ENCODE measurements at regions not wholly inside any gene's neighbourhood (a gene's known extent, or its start where the extent isn't known, plus 50 kb on each side); places are given as distances from the start of the nearest gene placed in this dataset.

DNA sequence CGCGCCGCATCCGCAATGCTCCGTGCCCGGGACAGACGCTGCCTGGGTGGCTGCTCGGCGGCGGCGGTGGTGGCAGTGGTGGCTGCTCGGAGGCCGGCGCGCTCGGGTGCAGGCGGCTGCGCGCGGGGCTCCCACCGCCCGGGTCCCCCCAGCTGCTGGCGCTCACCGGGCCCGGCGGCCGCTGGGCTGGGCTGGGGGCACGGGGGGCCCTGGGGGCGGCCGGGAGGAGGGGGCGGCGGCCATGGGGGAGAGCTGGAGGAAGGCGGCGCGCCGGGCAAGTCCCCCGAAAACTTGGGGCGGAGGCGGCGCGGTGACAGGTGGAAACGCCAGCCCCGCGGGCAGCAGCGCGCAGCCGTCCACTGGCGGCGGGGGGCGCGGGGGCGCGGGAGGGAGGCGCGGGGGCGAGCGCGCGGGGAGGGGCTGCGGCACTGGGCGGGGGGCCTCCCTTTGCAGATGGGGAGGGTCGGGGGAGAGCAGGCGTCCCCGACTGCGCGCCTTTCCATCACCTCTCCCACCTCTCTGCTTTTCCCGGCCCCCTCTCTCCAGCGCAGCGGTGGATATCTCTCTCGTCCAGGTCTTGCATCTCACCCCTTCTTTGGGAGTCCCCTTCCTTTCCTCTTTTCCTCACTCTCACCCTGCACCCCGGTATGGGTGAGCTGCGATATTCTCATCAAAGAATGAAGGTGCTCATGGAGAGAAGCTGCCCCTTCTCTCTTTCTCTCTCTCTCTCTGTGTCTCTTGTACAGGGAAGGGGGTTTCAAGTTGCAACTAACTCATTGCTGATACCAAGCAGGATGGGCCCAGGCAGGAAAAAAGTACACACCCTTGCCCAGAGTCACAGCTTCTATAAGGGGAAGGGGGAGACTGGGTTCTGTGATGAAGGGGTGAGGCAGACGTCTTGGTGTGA is 83.7 kb upstream of the DHRSX start:
- no peaks in the 10 kb centered on the region for H3K79me2 ChIP-seq (ENCODE audit: low read length)
- no peak overlapping the region for H3K4me2 ChIP-seq (ENCODE audit: low read depth, low read length, poor library complexity, severe bottlenecking)
- no peaks in the 10 kb centered on the region for H4K20me1 ChIP-seq (ENCODE audit: insufficient read depth, low read depth, low read length)
- no peaks in the 10 kb centered on the region for H3K9me2 ChIP-seq (replicated peaks; ENCODE audit: insufficient read depth, low read length)
- no peak overlapping the region for H3K27ac ChIP-seq (ENCODE audit: low read length)
- no peaks in the 10 kb centered on the region for H3K9me3 ChIP-seq (ENCODE audit: low read length)
- H3K27me3 ChIP-seq (ENCODE audit: low read length): no peaks in the 10 kb centered on the region
- no peak overlapping the region for H3K9ac ChIP-seq (ENCODE audit: low read length)
- H3K4me1 ChIP-seq (ENCODE audit: low read length): no peaks in the 10 kb centered on the region
- no peak overlapping the region for H2AFZ ChIP-seq (ENCODE audit: low read length)
- no peak for DNase-seq
- H3K4me3 ChIP-seq (ENCODE audit: low read length): no peak overlapping the region
- no peaks in the 10 kb centered on the region for H3K36me3 ChIP-seq (ENCODE audit: insufficient read depth, low read length)

GRCh38 chrX:2583194-2584162 is 82.7 kb upstream of the DHRSX start:
- Histone ChIP-seq H3K4me2 (ENCODE audit: low read depth, low read length, poor library complexity, severe bottlenecking) (no peak overlapping the region), H3K9ac (ENCODE audit: low read length) (no peak overlapping the region)

GRCh38 chrX:2582667-2583066 is 81.9 kb upstream of the DHRSX start:
- no peaks in the 10 kb centered on the region for H3K4me1 ChIP-seq (ENCODE audit: low read length)
- no peaks in the 10 kb centered on the region for H3K9me3 ChIP-seq (ENCODE audit: low read length)
- H3K27ac ChIP-seq (ENCODE audit: low read length): no peak overlapping the region
- no peaks in the 10 kb centered on the region for H3K36me3 ChIP-seq (ENCODE audit: insufficient read depth, low read length)
- H3K27me3 ChIP-seq (ENCODE audit: low read length): no peaks in the 10 kb centered on the region
- no peak overlapping the region for H3K4me2 ChIP-seq (ENCODE audit: low read depth, low read length, poor library complexity, severe bottlenecking)
- DNase-seq: no peak
- no peaks in the 10 kb centered on the region for H4K20me1 ChIP-seq (ENCODE audit: insufficient read depth, low read depth, low read length)
- H3K79me2 ChIP-seq (ENCODE audit: low read length): no peaks in the 10 kb centered on the region
- H3K9me2 ChIP-seq (replicated peaks; ENCODE audit: insufficient read depth, low read length): no peaks in the 10 kb centered on the region
- no peak overlapping the region for H3K4me3 ChIP-seq (ENCODE audit: low read length)
- H3K9ac ChIP-seq (ENCODE audit: low read length): no peak overlapping the region
- no peak overlapping the region for H2AFZ ChIP-seq (ENCODE audit: low read length)

More at GRCh38 chrX:2583194-2584162, 82.7 kb upstream of the DHRSX start:
- no peaks in the 10 kb centered on the region for H3K27me3 ChIP-seq (ENCODE audit: low read length)
- no peaks in the 10 kb centered on the region for H3K9me3 ChIP-seq (ENCODE audit: low read length)
- no peak overlapping the region for H3K4me3 ChIP-seq (ENCODE audit: low read length)
- H3K79me2 ChIP-seq (ENCODE audit: low read length): no peaks in the 10 kb centered on the region
- no peaks in the 10 kb centered on the region for H3K9me2 ChIP-seq (replicated peaks; ENCODE audit: insufficient read depth, low read length)
- H3K4me1 ChIP-seq (ENCODE audit: low read length): no peaks in the 10 kb centered on the region
- H3K27ac ChIP-seq (ENCODE audit: low read length): no peak overlapping the region
- H4K20me1 ChIP-seq (ENCODE audit: insufficient read depth, low read depth, low read length): no peaks in the 10 kb centered on the region
- no peak overlapping the region for H2AFZ ChIP-seq (ENCODE audit: low read length)
- H3K36me3 ChIP-seq (ENCODE audit: insufficient read depth, low read length): no peaks in the 10 kb centered on the region
- no peak for DNase-seq

- no peak overlapping the region for H3K27ac ChIP-seq (ENCODE audit: low read length)
- no peak overlapping the region for H3K4me3 ChIP-seq (ENCODE audit: low read length)
- no peak overlapping the region for H3K4me2 ChIP-seq (ENCODE audit: low read depth, low read length, poor library complexity, severe bottlenecking)
- H3K9me3 ChIP-seq (ENCODE audit: low read length): no peaks in the 10 kb centered on the region
- DNase-seq: no peak
- H3K79me2 ChIP-seq (ENCODE audit: low read length): no peaks in the 10 kb centered on the region
- no peak overlapping the region for H2AFZ ChIP-seq (ENCODE audit: low read length)
- H3K36me3 ChIP-seq (ENCODE audit: insufficient read depth, low read length): no peaks in the 10 kb centered on the region
- H3K9me2 ChIP-seq (replicated peaks; ENCODE audit: insufficient read depth, low read length): no peaks in the 10 kb centered on the region
- no peaks in the 10 kb centered on the region for H3K4me1 ChIP-seq (ENCODE audit: low read length)
- no peak overlapping the region for H3K9ac ChIP-seq (ENCODE audit: low read length)
- no peaks in the 10 kb centered on the region for H3K27me3 ChIP-seq (ENCODE audit: low read length)
- no peaks in the 10 kb centered on the region for H4K20me1 ChIP-seq (ENCODE audit: insufficient read depth, low read depth, low read length)
Measured at GRCh38 chrX:2581296-2581695, 80.5 kb upstream of the DHRSX start.

DNA sequence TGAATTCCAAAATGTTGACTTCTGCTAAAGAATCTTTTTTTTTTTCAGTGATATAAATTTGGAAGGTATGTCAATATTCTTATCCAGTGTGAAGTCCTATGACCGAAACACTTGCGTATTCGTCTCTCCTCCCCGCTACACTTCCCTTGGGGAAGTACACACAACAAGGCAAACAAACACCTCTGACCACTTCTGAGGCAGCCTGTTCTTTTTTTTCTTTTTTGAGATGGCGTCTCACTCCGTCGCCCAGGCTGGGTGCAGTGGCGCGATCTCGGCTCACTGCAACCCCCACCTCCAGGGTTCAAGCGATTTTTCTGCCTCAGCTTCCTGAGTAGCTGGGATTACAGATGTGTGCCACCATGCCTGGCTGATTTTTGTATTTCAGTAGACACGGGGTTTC is 78.1 kb upstream of the DHRSX start:
- Histone ChIP-seq H3K9me2 (replicated peaks; ENCODE audit: insufficient read depth, low read length) (no peaks in the 10 kb centered on the region), H3K27me3 (ENCODE audit: low read length) (no peaks in the 10 kb centered on the region), H2AFZ (ENCODE audit: low read length) (no peak overlapping the region), H3K36me3 (ENCODE audit: insufficient read depth, low read length) (no peaks in the 10 kb centered on the region), H3K4me1 (ENCODE audit: low read length) (no peaks in the 10 kb centered on the region), H3K9ac (ENCODE audit: low read length) (no peak overlapping the region), H4K20me1 (ENCODE audit: insufficient read depth, low read depth, low read length) (no peaks in the 10 kb centered on the region), H3K79me2 (ENCODE audit: low read length) (no peaks in the 10 kb centered on the region), H3K4me3 (ENCODE audit: low read length) (no peak overlapping the region), H3K9me3 (ENCODE audit: low read length) (no peaks in the 10 kb centered on the region), H3K4me2 (ENCODE audit: low read depth, low read length, poor library complexity, severe bottlenecking) (no peak overlapping the region), H3K27ac (ENCODE audit: low read length) (no peak overlapping the region)
- no peak for DNase-seq

DNA sequence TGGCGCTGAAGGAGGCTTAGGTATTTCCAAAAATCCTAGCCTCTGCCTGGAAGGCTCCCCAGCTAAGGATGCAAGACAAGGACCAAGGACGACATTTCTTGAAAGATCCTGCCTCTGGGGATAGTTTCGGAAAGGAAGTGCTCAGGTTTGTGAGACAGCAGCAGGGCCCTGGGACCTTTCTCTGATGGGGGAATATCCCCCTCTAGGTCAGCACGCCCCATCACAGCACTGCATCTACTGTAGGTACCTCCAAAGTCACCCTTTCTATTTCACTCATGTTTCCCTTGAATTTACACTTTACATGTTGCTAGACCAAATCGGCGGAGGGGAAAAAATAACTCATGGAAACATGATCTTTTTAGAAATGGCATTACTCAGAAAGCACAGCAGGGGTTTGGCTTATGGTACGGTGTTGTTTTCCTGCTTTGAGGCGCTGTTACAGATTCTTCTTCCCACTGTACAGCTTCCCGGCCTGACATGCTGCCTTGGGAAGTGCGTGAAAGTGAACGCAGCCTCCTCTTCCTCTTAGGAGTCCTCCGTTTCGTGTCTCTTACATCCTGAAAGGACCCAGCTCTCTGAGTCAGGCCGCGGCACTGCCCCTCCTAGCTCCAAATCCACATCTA is 77.2 kb upstream of the DHRSX start:
- Histone ChIP-seq H3K9me2 (replicated peaks; ENCODE audit: insufficient read depth, low read length) (no peaks in the 10 kb centered on the region), H3K9me3 (ENCODE audit: low read length) (no peaks in the 10 kb centered on the region), H3K4me2 (ENCODE audit: low read depth, low read length, poor library complexity, severe bottlenecking) (no peak overlapping the region), H3K4me3 (ENCODE audit: low read length) (no peak overlapping the region), H2AFZ (ENCODE audit: low read length) (no peak overlapping the region), H3K27me3 (ENCODE audit: low read length) (no peaks in the 10 kb centered on the region), H3K4me1 (ENCODE audit: low read length) (no peaks in the 10 kb centered on the region), H3K9ac (ENCODE audit: low read length) (no peak overlapping the region), H3K79me2 (ENCODE audit: low read length) (no peaks in the 10 kb centered on the region), H3K27ac (ENCODE audit: low read length) (no peak overlapping the region), H4K20me1 (ENCODE audit: insufficient read depth, low read depth, low read length) (no peaks in the 10 kb centered on the region), H3K36me3 (ENCODE audit: insufficient read depth, low read length) (no peaks in the 10 kb centered on the region)
- DNase-seq: no peak

DNA sequence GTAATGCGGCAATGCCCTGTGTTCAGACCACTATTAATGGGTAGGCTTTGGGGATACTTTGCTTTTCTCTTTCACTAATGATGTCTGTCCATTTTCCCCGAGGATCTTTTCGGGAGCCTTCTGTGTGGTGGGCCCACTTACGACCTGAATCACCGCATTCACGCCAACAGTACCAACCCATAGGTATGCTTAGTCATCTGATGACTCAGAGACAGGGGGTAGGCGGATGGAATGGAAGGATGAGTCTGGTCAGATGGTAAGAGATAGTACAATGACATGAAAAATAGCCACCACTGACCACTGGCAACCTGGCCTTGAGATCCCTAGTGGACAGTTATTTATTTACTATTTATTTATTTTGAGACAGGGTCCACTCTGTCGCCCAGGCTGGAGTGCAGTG is 76.0 kb upstream of the DHRSX start:
- Histone ChIP-seq H4K20me1 (ENCODE audit: insufficient read depth, low read depth, low read length) (no peaks in the 10 kb centered on the region), H3K4me2 (ENCODE audit: low read depth, low read length, poor library complexity, severe bottlenecking) (no peak overlapping the region), H2AFZ (ENCODE audit: low read length) (no peak overlapping the region), H3K9ac (ENCODE audit: low read length) (no peak overlapping the region), H3K9me2 (replicated peaks; ENCODE audit: insufficient read depth, low read length) (no peaks in the 10 kb centered on the region), H3K4me3 (ENCODE audit: low read length) (no peak overlapping the region), H3K27me3 (ENCODE audit: low read length) (no peaks in the 10 kb centered on the region), H3K36me3 (ENCODE audit: insufficient read depth, low read length) (no peaks in the 10 kb centered on the region), H3K79me2 (ENCODE audit: low read length) (no peaks in the 10 kb centered on the region), H3K4me1 (ENCODE audit: low read length) (no peaks in the 10 kb centered on the region), H3K27ac (ENCODE audit: low read length) (no peak overlapping the region), H3K9me3 (ENCODE audit: low read length) (no peaks in the 10 kb centered on the region)
- no peak for DNase-seq

GRCh38 chrX:2574271-2574670 is 73.5 kb upstream of the DHRSX start:
- no peak overlapping the region for H3K27ac ChIP-seq (ENCODE audit: low read length)

More at GRCh38 chrX:2574271-2574670, 73.5 kb upstream of the DHRSX start:
- H3K36me3 ChIP-seq (ENCODE audit: insufficient read depth, low read length): no peaks in the 10 kb centered on the region
- H3K9me3 ChIP-seq (ENCODE audit: low read length): no peaks in the 10 kb centered on the region
- H4K20me1 ChIP-seq (ENCODE audit: insufficient read depth, low read depth, low read length): no peaks in the 10 kb centered on the region
- no peaks in the 10 kb centered on the region for H3K79me2 ChIP-seq (ENCODE audit: low read length)
- H3K9ac ChIP-seq (ENCODE audit: low read length): no peak overlapping the region
- H3K4me1 ChIP-seq (ENCODE audit: low read length): no peaks in the 10 kb centered on the region
- H3K4me3 ChIP-seq (ENCODE audit: low read length): no peak overlapping the region
- H3K4me2 ChIP-seq (ENCODE audit: low read depth, low read length, poor library complexity, severe bottlenecking): no peak overlapping the region
- no peaks in the 10 kb centered on the region for H3K9me2 ChIP-seq (replicated peaks; ENCODE audit: insufficient read depth, low read length)
- no peaks in the 10 kb centered on the region for H3K27me3 ChIP-seq (ENCODE audit: low read length)
- DNase-seq: no peak
- no peak overlapping the region for H2AFZ ChIP-seq (ENCODE audit: low read length)
